T-helper 2 cell (primary cell): ENCODE measurements at regions not wholly inside any gene's neighbourhood (a gene's known extent, or its start where the extent isn't known, plus 50 kb on each side); places are given as distances from the start of the nearest gene placed in this dataset.

Experiments used
- DNase-seq, 5 experiments: peaks; one replicate each; pipeline versions ENCODE4 v3.0.0 to v3.0.0-alpha.2; 2012 to 2022

GRCh38 chr18:73279498-73279897 is 411.7 kb upstream of the NETO1 start:
- DNase-seq, result no peak

DNA sequence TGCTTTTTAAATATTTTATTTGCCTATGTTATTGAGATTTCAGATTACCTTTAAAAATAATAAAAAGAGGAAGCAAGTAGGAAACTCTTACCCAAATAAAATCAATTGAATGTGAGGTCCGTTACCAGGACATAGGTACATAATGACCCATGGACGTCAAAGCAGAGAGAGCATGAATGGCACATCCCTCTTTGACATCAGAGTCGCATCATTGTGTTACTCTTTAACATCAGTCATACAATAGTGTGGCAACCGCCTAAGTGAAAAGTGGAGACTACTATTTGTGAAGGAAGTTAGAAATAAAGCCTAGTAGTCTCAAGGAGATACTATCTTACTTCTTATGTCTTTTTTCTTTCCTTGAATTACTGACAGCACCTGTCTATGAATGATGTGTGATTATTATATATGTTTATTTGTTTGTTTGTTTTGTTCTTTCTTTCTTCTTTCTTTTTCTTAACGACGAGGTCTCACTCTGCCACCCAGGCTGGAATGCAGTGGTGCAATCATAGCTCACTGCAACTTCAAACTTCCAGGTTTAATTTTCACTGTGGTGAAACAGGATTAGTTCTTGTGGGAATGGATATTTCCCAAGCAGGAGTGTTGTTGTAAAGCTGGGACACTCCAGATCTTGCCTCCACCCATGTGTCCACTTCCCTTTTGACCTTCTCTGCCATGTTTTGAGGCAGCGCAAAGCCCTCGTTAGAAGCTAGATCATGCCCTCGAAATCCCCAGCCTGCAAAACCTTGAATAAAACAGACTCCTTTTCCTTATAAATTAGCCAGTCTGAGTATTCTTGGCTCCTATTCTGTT is 407.2 kb upstream of the NETO1 start:
- DNase-seq, result no peak

- DNase-seq, result no peak
Observed at GRCh38 chr18:73270920-73271634, 403.3 kb upstream of the NETO1 start.

DNA sequence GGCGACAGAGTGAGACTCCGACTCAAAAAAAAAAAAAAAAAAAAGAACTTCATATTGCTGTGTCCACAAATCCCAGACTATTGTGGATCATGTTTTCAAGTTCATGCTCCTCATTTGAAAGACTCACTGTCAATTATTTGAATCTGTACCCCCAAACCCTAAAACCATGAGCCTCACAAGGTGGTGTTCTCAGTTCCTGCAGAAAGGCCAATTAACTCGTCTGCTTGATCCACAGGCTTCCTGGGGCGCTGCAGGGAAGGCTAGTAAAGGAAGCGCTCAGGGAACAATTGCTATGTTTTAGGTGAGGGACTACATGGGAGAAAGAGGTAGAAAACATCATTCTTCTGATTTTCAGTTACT is 396.8 kb upstream of the NETO1 start:
- DNase-seq, result no peak

DNA sequence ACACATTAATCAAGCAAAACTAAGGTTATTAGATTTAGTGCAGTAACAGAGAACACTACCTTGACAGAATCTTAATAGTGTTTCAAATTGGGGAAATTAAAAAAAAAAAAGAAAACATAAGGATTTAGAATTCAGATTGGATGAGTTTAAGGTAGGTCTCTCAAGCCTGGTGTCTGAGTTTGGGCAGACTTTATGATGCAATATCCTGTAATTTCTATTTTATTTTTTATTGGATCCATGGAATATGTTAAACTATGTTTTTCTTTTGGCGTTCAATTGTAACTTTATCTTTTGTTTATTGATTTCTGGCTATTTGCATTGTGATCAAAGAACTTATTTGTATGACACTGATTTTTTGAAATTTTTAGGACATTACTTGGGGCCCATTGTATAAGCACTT is 394.1 kb upstream of the NETO1 start:
- no peak for DNase-seq

GRCh38 chr18:73261243-73261642 is 393.5 kb upstream of the NETO1 start:
- no peak for DNase-seq

GRCh38 chr18:73258375-73259087 is 390.7 kb upstream of the NETO1 start:
- DNase-seq, result no peak

- DNase-seq, result no peak
Observed at GRCh38 chr18:73254564-73254963, 386.8 kb upstream of the NETO1 start.

GRCh38 chr18:73249030-73249429 is 381.2 kb upstream of the NETO1 start:
- no peak for DNase-seq

DNA sequence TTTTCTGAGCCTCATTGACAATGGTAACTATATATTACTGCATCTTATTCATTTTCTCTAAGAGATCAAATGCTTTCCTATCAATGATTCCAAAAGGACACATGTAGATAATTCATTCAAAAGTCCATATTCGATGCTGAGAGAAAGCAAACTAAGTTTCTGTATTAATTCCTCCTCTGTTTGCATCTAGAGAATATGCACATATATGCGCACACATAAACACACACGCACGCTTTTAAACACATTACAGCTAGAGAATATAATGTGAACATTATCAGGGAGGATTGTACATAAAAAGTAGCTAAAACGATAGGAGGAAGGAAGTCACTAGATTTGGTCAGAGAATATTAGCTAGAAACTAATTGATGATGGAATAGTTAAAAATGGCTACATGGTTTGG is 379.0 kb upstream of the NETO1 start:
- no peak for DNase-seq

- no peak for DNase-seq
Observed at GRCh38 chr18:73245345-73245744, 377.6 kb upstream of the NETO1 start.

DNA sequence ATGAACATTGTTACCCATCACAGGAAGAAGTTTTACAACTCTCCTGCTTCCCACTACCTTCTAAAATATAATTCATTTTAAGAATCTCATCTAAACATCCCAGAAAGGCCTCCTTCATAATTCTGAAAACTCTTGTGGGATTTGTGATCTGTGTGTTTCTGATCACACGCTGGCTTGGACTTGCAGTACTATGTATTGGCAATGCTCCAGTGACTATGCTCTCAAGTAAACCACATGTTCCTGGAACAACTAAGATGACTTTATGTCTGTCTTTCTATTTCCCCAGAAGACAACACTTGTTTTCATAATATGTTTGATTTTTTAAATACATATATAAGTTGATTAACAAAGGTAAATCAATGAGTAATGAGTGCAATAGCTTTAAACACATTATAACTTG is 376.6 kb upstream of the NETO1 start:
- no peak for DNase-seq

DNA sequence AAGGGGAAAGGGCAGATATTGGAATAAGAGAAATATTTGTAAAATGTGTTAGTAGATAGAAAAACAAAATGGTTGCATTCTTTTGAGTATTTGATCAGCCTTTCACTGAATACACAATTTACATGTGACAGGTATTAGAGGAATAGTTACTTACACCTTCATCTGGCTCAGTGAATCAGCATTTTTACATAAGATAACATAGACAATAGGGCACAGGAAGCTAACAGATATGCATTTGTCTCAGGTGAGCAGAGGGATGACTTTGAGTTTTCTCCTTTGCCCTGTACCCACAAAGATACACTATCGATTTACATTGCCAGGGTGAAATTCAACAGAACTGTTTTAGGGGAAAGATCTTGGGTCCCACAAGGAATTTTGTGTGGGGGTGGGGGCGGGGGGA is 373.1 kb upstream of the NETO1 start:
- DNase-seq, result no peak

DNA sequence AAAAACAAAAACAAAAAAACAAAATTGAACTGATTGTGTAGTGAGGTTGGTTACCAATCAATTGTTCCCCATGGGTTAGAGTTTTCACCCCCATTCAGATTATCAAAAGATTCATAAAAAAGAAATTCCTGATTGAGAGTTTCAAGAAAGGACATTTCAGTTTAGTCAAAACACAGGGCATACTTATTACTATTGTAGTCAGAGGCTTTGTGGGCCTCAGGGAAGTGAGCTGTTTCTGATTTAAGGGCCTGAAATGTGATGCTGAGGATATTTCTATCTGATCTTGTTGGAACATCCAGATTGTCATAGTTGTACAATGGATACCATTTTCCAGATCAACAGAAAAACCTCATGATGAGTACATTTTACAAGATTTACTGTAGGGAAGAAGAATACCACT is 368.1 kb upstream of the NETO1 start:
- DNase-seq, result no peak

- no peak for DNase-seq
Observed at GRCh38 chr18:73235491-73235890, 367.7 kb upstream of the NETO1 start.

DNA sequence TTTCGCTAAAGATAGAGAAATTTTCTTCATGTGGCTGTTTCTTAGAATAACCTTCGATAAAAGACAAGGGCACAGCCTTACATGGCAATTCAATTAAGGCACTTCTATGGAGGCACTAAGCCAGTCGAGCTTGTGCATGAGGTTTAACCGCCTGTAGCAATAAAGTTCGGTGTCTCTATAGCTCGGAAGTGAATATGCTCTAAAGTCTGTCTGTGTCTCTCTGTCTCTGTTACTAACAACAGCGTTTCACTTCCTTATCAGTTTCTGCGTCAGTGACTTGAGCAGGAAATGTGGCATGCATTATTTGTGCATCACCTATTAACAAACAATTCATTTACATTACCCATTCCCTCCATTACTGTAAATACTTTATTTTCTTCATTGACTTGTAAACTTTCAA is 365.1 kb upstream of the NETO1 start:
- DNase-seq, result no peak

GRCh38 chr18:73220663-73221062 is 352.9 kb upstream of the NETO1 start:
- DNase-seq, result no peak

DNA sequence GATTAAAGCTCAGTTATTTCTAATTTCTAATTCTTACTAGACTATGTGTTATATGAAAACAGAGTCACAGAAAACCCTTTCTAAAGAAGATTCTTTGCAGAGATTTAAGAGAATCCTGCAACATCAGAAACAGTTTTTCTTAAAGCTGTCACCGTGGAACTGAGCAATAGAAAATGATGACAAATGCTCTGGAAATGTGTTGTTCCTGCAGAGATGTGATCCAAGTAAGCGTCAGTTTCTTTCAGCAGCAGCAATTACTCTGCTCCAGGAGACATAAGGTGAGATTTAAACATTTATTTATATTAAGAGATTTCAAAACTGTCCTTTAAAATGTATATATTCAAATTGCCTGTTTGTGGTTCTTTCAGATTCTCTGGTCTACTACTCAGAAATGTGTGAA is 350.5 kb upstream of the NETO1 start:
- no peak for DNase-seq

- no peak for DNase-seq
Observed at GRCh38 chr18:73214970-73215369, 347.2 kb upstream of the NETO1 start.

- no peak for DNase-seq
Observed at GRCh38 chr18:73212442-73212841, 344.7 kb upstream of the NETO1 start.

DNA sequence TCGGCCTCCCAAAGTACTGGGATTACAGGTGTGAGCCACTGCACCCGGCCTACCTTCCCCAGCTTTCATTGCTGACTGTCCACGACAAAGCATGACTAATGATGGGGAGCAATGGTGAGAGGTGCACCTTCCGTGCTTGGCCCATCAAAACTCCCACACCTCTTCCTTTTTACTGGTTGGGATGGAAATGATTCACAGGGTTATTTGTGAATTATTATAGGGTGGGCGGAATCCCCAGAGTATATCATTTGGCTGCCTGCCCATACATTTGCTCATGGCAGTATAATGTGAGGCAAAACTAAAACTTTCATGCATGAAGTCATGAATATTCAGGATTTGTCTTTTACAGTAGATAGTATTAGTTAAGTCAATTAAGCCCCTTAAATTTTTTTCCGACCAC is 334.2 kb upstream of the NETO1 start:
- DNase-seq, result no peak

- DNase-seq, result no peak
Observed at GRCh38 chr18:73199151-73199550, 331.4 kb upstream of the NETO1 start.

GRCh38 chr18:73189718-73190117 is 321.9 kb upstream of the NETO1 start:
- no peak for DNase-seq

GRCh38 chr18:73168236-73168635 is 300.4 kb upstream of the NETO1 start:
- no peak for DNase-seq
